ENCODE measurements at regions not wholly inside any gene's neighbourhood (a gene's known extent, or its start where the extent isn't known, plus 50 kb on each side); places are given as distances from the start of the nearest gene placed in this dataset.

DNA sequence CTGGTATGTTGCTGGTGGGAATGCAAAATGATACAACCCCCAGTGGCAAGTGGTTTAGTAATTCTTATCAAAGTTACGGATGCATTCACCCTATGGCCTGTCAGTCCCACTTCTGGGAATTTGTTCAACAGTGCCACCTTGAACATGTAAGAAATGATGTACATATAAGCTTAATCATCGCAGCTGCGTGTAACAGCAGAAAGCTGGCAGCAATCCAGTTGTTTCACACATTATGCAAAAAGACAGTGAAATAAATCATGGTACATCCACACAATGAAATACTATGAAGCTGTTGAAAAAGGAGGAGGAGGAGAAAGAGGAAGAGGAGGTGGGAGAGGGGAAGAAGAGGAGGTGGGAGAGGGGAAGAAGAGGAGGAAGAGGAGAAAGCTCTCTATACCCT is 76.2 kb upstream of the MYL10 start:
- TF ChIP-seq POLR2A (IDR thresholded peaks at IDR 0.05; ENCODE audit: low read length) (no peak), GATA1 (IDR thresholded peaks at IDR 0.05; ENCODE audit: low read depth, low read length) (no peak)
